ENCODE measurements at regions not wholly inside any gene's neighbourhood (a gene's known extent, or its start where the extent isn't known, plus 50 kb on each side); places are given as distances from the start of the nearest gene placed in this dataset.

- TF ChIP-seq PBX3 (CRISPR knock-in tag; IDR thresholded peaks at IDR 0.05) (no peak), IKZF3 (tag by site-specific recombination; IDR thresholded peaks at IDR 0.05) (no peak), AEBP2 (tag by site-specific recombination; IDR thresholded peaks at IDR 0.05; ENCODE audit: borderline replicate concordance) (no peak), ZNF26 (tag by site-specific recombination; IDR thresholded peaks at IDR 0.05) (no peak), CTCF (tag by site-specific recombination; IDR thresholded peaks at IDR 0.05) (peak; percentile 45; the same call in 1 of the 2 replicates), KLF16 (tag by site-specific recombination; IDR thresholded peaks at IDR 0.05) (no peak)
Measured at GRCh38 chr2:168348076-168348475, 100.7 kb upstream of the STK39 start.

Measured in HEK293 (cell line).